ENCODE measurements at regions not wholly inside any gene's neighbourhood (a gene's known extent, or its start where the extent isn't known, plus 50 kb on each side); places are given as distances from the start of the nearest gene placed in this dataset.

DNA sequence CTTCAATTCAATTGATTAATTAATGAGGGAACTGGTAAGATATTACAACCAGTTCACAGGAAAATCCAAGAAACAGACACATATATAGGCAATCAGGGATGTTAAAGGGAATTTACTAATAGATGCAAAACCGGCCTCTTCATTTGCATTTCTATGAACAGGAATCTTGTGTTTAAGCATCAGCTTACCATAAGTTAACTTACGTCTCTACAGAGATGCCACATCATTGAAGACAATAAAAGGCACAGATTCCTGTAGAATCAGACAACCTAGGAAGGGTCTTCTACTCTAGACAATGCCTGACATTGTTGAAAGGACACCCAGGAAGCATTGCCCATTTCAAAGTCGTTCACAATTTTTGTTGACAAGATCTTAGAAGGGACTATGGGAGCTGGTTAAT is 93.0 kb upstream of the EPCAM start:
- TF ChIP-seq, protein P1, sequence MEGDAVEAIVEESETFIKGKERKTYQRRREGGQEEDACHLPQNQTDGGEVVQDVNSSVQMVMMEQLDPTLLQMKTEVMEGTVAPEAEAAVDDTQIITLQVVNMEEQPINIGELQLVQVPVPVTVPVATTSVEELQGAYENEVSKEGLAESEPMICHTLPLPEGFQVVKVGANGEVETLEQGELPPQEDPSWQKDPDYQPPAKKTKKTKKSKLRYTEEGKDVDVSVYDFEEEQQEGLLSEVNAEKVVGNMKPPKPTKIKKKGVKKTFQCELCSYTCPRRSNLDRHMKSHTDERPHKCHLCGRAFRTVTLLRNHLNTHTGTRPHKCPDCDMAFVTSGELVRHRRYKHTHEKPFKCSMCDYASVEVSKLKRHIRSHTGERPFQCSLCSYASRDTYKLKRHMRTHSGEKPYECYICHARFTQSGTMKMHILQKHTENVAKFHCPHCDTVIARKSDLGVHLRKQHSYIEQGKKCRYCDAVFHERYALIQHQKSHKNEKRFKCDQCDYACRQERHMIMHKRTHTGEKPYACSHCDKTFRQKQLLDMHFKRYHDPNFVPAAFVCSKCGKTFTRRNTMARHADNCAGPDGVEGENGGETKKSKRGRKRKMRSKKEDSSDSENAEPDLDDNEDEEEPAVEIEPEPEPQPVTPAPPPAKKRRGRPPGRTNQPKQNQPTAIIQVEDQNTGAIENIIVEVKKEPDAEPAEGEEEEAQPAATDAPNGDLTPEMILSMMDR (conservative IDR thresholded peaks at IDR 0.05): no peak
- TF ChIP-seq EZH2 (IDR thresholded peaks at IDR 0.05; ENCODE audit: low read depth): no peak

Data from PC-9 (cell line).